ENCODE measurements at regions not wholly inside any gene's neighbourhood (a gene's known extent, or its start where the extent isn't known, plus 50 kb on each side); places are given as distances from the start of the nearest gene placed in this dataset.

GRCh38 chr1:147491098-147491497 is 50.2 kb upstream of the BCL9 start:
- Histone ChIP-seq H3K4me2 (no peak overlapping the region), H3K4me3 (ENCODE audit: low read depth in 2 of 2, low read length in 1 of 2) (no peak overlapping the region), H2AFZ (ENCODE audit: low read depth) (no peak overlapping the region), H3K79me2 (ENCODE audit: insufficient read depth) (no peaks in the 10 kb centered on the region), H3K4me1 (ENCODE audit: control insufficient read depth in 1 of 2, insufficient read depth in 2 of 2, low read depth in 1 of 2, low read length in 1 of 2) (no peaks in the 10 kb centered on the region; a peak in 1 of 4 replicates), H3K9me3 (no peaks in the 10 kb centered on the region), H3K9ac (no peak overlapping the region), H4K20me1 (ENCODE audit: insufficient read depth) (no peaks in the 10 kb centered on the region), H3K9me2 (no peaks in the 10 kb centered on the region), H3K27me3 (ENCODE audit: insufficient read depth) (no peaks in the 10 kb centered on the region; the same call in 1 of the 2 replicates), H3K27ac (ENCODE audit: low read depth in 2 of 2, low read length in 1 of 2) (no peak overlapping the region), H3K36me3 (replicated peaks in 1 of 2; ENCODE audit: control insufficient read depth in 1 of 2, insufficient read depth in 2 of 2, low read length in 1 of 2) (no peaks in the 10 kb centered on the region), H3F3A (replicated peaks; ENCODE audit: insufficient read depth) (no peaks in the 10 kb centered on the region)
- TF ChIP-seq FOXM1 (IDR thresholded peaks at IDR 0.05; ENCODE audit: low read depth) (no peak), FOSL2 (IDR thresholded peaks at IDR 0.05; ENCODE audit: borderline replicate concordance, low read depth) (no peak), CHD2 (IDR thresholded peaks at IDR 0.05; ENCODE audit: low read length, partially characterized antibody) (no peak), FOXJ3 (CRISPR knock-in tag; IDR thresholded peaks at IDR 0.05) (no peak), EP300 (IDR thresholded peaks at IDR 0.05; ENCODE audit: borderline replicate concordance in 1 of 2, low read depth in 1 of 2, low read length in 1 of 2) (no peak), SIN3A (IDR thresholded peaks at IDR 0.05; ENCODE audit: borderline replicate concordance, low read depth, low read length) (no peak), ZBTB33 (IDR thresholded peaks at IDR 0.05; ENCODE audit: borderline replicate concordance, low read depth) (no peak), REST (IDR thresholded peaks at IDR 0.05; ENCODE audit: low read depth, low read length) (no peak), RFX5 (IDR thresholded peaks at IDR 0.05; ENCODE audit: low read length) (no peak), PBX3 (IDR thresholded peaks at IDR 0.05) (no peak), TCF12 (IDR thresholded peaks at IDR 0.05) (no peak), JUND (IDR thresholded peaks at IDR 0.05) (no peak), GATA2 (CRISPR knock-in tag; IDR thresholded peaks at IDR 0.05) (no peak), RAD21 (IDR thresholded peaks at IDR 0.05; ENCODE audit: low read length) (no peak), YY1 (IDR thresholded peaks at IDR 0.05; ENCODE audit: low read depth) (no peak), IRF3 (IDR thresholded peaks at IDR 0.05; ENCODE audit: low read depth, low read length) (no peak), TAF1 (IDR thresholded peaks at IDR 0.05; ENCODE audit: borderline replicate concordance, low read depth, low read length) (no peak), NRF1 (IDR thresholded peaks at IDR 0.05; ENCODE audit: low read depth, low read length) (no peak), MEF2A (IDR thresholded peaks at IDR 0.05; ENCODE audit: borderline replicate concordance, low read depth) (no peak)
- DNase-seq, result no peak
- CTCF ChIA-PET, result interaction anchor here (0.9 to 4.1 kb wide), 4 partner anchors 19 to 248 kb away, joined by 3 to 27 read pairs (median 4); no protein-coding TSS in a partner anchor
- POLR2A ChIA-PET, result no interaction called here
- 11% methylated on average over 2 of the region's 2 CpGs for WGBS (ENCODE audit: low lambda C conversion rate)

Measured in SK-N-SH (cell line).